VCaP (cell line): ENCODE measurements at regions not wholly inside any gene's neighbourhood (a gene's known extent, or its start where the extent isn't known, plus 50 kb on each side); places are given as distances from the start of the nearest gene placed in this dataset.

Experiments
- H3K27ac ChIP-seq: fragments of 450-650 bp; 2 replicates; pipeline ENCODE4 v1.5.1; 2017
- TF ChIP-seq, protein P1 (sequence below): fragments of 450-650 bp; conservative IDR thresholded peaks from 2 replicates; pipeline ENCODE4 v1.5.1; 2017; ENCODE audit warnings: mild to moderate bottlenecking, moderate library complexity

DNA sequence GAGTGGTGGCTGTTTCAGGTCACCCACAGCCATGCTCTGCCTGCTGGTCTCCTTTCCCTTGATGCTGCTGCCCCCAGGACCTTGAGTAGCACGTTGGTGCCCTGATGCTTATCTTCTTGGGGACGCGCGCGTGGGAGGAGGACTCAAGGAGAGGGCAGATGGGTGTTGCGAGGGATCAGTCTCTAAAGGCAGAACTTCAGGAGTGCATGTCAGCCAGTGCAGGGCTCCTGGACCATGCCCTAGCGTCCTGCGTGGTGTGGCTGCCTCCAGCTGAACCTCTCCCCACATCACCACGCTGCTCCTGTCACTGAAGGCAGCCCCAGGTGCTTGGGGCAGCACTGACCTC, 62.5 kb upstream of the GLI2 start:
- H3K27ac ChIP-seq: no peak overlapping the region
- TF ChIP-seq, protein P1, sequence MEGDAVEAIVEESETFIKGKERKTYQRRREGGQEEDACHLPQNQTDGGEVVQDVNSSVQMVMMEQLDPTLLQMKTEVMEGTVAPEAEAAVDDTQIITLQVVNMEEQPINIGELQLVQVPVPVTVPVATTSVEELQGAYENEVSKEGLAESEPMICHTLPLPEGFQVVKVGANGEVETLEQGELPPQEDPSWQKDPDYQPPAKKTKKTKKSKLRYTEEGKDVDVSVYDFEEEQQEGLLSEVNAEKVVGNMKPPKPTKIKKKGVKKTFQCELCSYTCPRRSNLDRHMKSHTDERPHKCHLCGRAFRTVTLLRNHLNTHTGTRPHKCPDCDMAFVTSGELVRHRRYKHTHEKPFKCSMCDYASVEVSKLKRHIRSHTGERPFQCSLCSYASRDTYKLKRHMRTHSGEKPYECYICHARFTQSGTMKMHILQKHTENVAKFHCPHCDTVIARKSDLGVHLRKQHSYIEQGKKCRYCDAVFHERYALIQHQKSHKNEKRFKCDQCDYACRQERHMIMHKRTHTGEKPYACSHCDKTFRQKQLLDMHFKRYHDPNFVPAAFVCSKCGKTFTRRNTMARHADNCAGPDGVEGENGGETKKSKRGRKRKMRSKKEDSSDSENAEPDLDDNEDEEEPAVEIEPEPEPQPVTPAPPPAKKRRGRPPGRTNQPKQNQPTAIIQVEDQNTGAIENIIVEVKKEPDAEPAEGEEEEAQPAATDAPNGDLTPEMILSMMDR: no peak

DNA sequence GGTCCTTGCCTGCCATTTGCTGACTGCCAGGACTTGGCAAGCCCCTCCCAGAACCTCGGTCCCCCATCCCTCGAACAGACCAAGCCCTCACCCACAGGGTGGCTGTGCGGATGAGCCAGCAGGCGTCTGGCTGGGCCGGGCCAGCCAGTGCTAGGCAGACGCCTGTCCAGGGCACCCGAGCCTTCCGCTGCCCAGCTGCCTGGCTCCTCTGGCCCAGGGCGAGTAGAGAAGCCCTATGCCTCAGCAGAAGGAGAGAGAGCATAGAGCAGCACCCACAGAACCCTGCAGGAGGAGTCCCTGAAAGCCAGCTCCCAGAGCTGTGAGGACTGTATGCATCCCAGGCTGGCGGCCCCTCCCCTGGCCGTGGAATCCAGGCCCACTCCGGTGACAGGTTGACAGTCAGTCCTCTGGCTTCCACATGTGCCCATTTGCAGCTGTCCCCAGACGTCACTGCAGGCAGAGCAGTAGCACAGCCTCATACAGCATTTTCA, 62.1 kb upstream of the GLI2 start:
- TF ChIP-seq, protein P1: no peak
- H3K27ac ChIP-seq: no peak overlapping the region

- H3K27ac ChIP-seq: no peak overlapping the region
- TF ChIP-seq, protein P1: no peak
Observed at GRCh38 chr2:120674246-120675170, 61.2 kb upstream of the GLI2 start.

GRCh38 chr2:120675460-120676130, 60.1 kb upstream of the GLI2 start:
- TF ChIP-seq, protein P1: peak; percentile 85
- no peak overlapping the region for H3K27ac ChIP-seq

GRCh38 chr2:120677221-120677620, 58.4 kb upstream of the GLI2 start:
- TF ChIP-seq, protein P1: no peak
- H3K27ac ChIP-seq: no peak overlapping the region

DNA sequence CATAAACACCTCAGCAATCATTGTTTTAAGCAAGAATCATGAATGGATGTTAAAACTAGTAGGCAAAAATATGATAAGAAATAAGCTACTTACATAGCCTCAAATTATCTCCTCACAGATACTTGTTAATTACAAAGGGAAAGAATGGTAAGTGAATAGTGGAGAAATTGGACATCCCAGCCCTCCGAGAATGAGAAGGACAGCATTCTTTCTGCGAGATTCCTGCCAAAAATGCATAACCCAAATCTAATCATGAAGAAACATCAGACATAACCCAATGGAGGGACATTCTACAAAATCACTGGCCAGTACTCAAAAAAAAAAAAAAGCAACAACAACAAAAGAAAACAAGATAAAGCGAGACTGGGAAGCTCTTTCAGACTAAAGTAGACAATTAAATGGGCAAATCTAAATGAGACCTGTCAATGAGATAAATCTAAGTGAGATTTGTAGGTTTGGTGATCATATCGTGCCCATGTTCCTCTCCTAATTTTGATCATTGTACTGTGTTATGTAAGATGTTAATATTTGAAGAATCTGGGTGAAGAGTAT, 57.9 kb upstream of the GLI2 start:
- no peak overlapping the region for H3K27ac ChIP-seq
- TF ChIP-seq, protein P1: no peak

DNA sequence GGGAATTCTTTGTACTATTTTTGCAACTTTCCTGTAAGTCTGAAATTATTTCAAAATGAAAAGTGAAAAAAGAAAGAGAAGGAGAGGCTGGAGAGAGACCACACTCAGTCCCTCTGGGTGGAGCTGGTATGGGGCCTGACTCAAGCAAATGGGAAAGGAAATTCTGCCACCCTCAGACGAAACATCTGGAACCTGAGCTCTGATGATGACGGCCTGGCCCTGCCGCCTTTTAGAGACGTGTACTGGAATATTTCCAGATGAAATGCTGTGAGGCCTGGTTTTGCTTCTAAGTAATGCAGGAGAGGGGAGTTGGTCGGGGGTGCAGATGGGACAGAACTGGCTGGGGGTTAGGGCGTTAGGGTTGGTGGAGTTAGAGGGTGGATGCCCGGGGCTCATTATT, 57.4 kb upstream of the GLI2 start:
- no peak overlapping the region for H3K27ac ChIP-seq
- TF ChIP-seq, protein P1: no peak
